H9 (cell line): ENCODE measurements at regions not wholly inside any gene's neighbourhood (a gene's known extent, or its start where the extent isn't known, plus 50 kb on each side); places are given as distances from the start of the nearest gene placed in this dataset.

ENCODE experiments used
- DNase-seq: peaks from one replicate; pipeline ENCODE4 v3.0.0-alpha.2; 2017
- H2AFZ ChIP-seq: one replicate; pipeline ENCODE4 v1.6.1; 2013; ENCODE audit warnings: mild to moderate bottlenecking, low read length, control low read depth, moderate library complexity
- H2AK5ac ChIP-seq: 2 replicates; pipeline ENCODE4 v1.6.1; 2013; ENCODE audit warnings: low read length, control low read depth, mixed read lengths; ENCODE audit not compliant: insufficient read length
- H2BK120ac ChIP-seq: one replicate; pipeline ENCODE4 v1.6.1; 2013; ENCODE audit warnings: low read depth, mild to moderate bottlenecking, low read length, control low read depth, inconsistent platforms; ENCODE audit not compliant: poor library complexity, severe bottlenecking
- H2BK12ac ChIP-seq: 2 replicates; pipeline ENCODE4 v1.6.1; 2013; ENCODE audit warnings: low read length, control low read depth, mixed read lengths, low read depth; ENCODE audit not compliant: insufficient read length
- H2BK15ac ChIP-seq: 2 replicates; pipeline ENCODE4 v1.6.1; 2013; ENCODE audit warnings: low read depth, low read length, control low read depth
- H2BK20ac ChIP-seq: one replicate; pipeline ENCODE4 v1.6.1; 2013; ENCODE audit warnings: low read depth, mild to moderate bottlenecking, low read length, control low read depth, inconsistent platforms; ENCODE audit not compliant: poor library complexity, severe bottlenecking
- H2BK5ac ChIP-seq: 2 replicates; pipeline ENCODE4 v1.6.1; 2013; ENCODE audit warnings: low read length, control low read depth, mixed read lengths; ENCODE audit not compliant: insufficient read length
- H3K14ac ChIP-seq: 2 replicates; pipeline ENCODE4 v1.6.1; 2013; ENCODE audit warnings: low read length, control low read depth; ENCODE audit not compliant: insufficient read depth
- H3K18ac ChIP-seq: 2 replicates; pipeline ENCODE4 v1.6.1; 2013; ENCODE audit warnings: low read depth, mild to moderate bottlenecking, mixed read lengths, low read length, control low read depth; ENCODE audit not compliant: insufficient read length
- H3K23ac ChIP-seq: 2 replicates; pipeline ENCODE4 v1.6.1; 2013; ENCODE audit warnings: low read length, control low read depth, mixed read lengths, low read depth; ENCODE audit not compliant: insufficient read length
- H3K23me2 ChIP-seq: 2 replicates; pipeline ENCODE4 v1.6.1; 2013; ENCODE audit warnings: low read depth, mild to moderate bottlenecking, mixed read lengths, low read length, control low read depth; ENCODE audit not compliant: insufficient read length, poor library complexity, severe bottlenecking
- H3K27ac ChIP-seq: 2 replicates; pipeline ENCODE4 v1.5.1; 2013; ENCODE audit warnings: low read length, control low read depth, mixed read lengths, low read depth; ENCODE audit not compliant: insufficient read length
- H3K27me3 ChIP-seq: 2 replicates; pipeline ENCODE4 v1.6.1; 2013; ENCODE audit warnings: low read length, control low read depth, inconsistent platforms; ENCODE audit not compliant: insufficient read depth
- H3K4ac ChIP-seq: 2 replicates; pipeline ENCODE4 v1.6.1; 2013; ENCODE audit warnings: low read depth, mild to moderate bottlenecking, control low read depth, inconsistent platforms, low read length, moderate library complexity
- H3K4me1 ChIP-seq: 2 replicates; pipeline ENCODE4 v1.6.1; 2013; ENCODE audit warnings: low read length, control low read depth, inconsistent platforms; ENCODE audit not compliant: insufficient read depth
- H3K4me2 ChIP-seq: 2 replicates; pipeline ENCODE4 v1.6.1; 2013; ENCODE audit warnings: low read length, control low read depth, mixed read lengths; ENCODE audit not compliant: insufficient read length, insufficient read depth
- H3K56ac ChIP-seq: 2 replicates; pipeline ENCODE4 v1.6.1; 2013; ENCODE audit warnings: low read depth, mild to moderate bottlenecking, mixed read lengths, low read length, control low read depth; ENCODE audit not compliant: insufficient read length
- H3K79me1 ChIP-seq: 2 replicates; pipeline ENCODE4 v1.6.1; 2013; ENCODE audit warnings: low read depth, mild to moderate bottlenecking, moderate library complexity, low read length, control low read depth, inconsistent platforms; ENCODE audit not compliant: insufficient read depth, poor library complexity, severe bottlenecking
- H3K79me2 ChIP-seq: 2 replicates; pipeline ENCODE4 v1.6.1; 2013; ENCODE audit warnings: low read length, control low read depth, inconsistent platforms; ENCODE audit not compliant: insufficient read depth
- H3K9ac ChIP-seq: 2 replicates; pipeline ENCODE4 v1.6.1; 2013; ENCODE audit warnings: low read length, control low read depth, mixed read lengths; ENCODE audit not compliant: insufficient read length; ENCODE audit errors: extremely low read depth
- H3K9me3 ChIP-seq: one replicate; pipeline ENCODE4 v1.6.1; 2013; ENCODE audit warnings: low read depth, low read length, inconsistent platforms; ENCODE audit not compliant: control insufficient read depth
- H3T11ph ChIP-seq: one replicate; pipeline ENCODE4 v1.6.1; 2013; ENCODE audit warnings: mild to moderate bottlenecking, low read length, control low read depth, inconsistent platforms
- H4K20me1 ChIP-seq: one replicate; pipeline ENCODE4 v1.6.1; 2013; ENCODE audit not compliant: control insufficient read depth, insufficient read length, insufficient read depth
- H4K5ac ChIP-seq: 2 replicates; pipeline ENCODE4 v1.6.1; 2013; ENCODE audit warnings: low read depth, mild to moderate bottlenecking, mixed read lengths, low read length, control low read depth; ENCODE audit not compliant: insufficient read length
- H4K8ac ChIP-seq: replicated peaks from 2 replicates; pipeline ENCODE4 v1.6.1; 2013; ENCODE audit warnings: low read length, control low read depth, mixed read lengths, low read depth; ENCODE audit not compliant: insufficient read length
- H4K91ac ChIP-seq: 2 replicates; pipeline ENCODE4 v1.6.1; 2013; ENCODE audit warnings: low read depth, mild to moderate bottlenecking, moderate library complexity, mixed read lengths, low read length, control low read depth; ENCODE audit not compliant: insufficient read length
- H3K27ac Mint-ChIP-seq, 3 experiments: 2 replicates in 2 of 3; 3 replicates in 1 of 3; pipeline ENCODE4 v1.8.0; 2020 to 2021; ENCODE audit warnings: mixed read lengths in 3 of 3, mild to moderate bottlenecking in 1 of 3, moderate library complexity in 1 of 3
- H3K27me3 Mint-ChIP-seq: 2 replicates; pipeline ENCODE4 v1.8.0; 2021; ENCODE audit warnings: low read depth, mild to moderate bottlenecking, moderate library complexity, mixed read lengths
- H3K36me3 Mint-ChIP-seq, 3 experiments: 2 replicates in 2 of 3; 3 replicates in 1 of 3; pipeline ENCODE4 v1.8.0; 2020 to 2021; ENCODE audit warnings: low read depth in 3 of 3, mixed read lengths in 3 of 3; ENCODE audit not compliant: insufficient read depth in 1 of 3
- H3K4me1 Mint-ChIP-seq, 2 experiments: 2 replicates each; pipeline ENCODE4 v1.8.0; 2020; ENCODE audit warnings: mixed read lengths in 2 of 2
- H3K4me3 Mint-ChIP-seq, 2 experiments: 2 replicates in 1 of 2; 3 replicates in 1 of 2; pipeline ENCODE4 v1.8.0; 2020 to 2021; ENCODE audit warnings: mild to moderate bottlenecking in 2 of 2, mixed read lengths in 2 of 2, moderate library complexity in 1 of 2
- H3K9me3 Mint-ChIP-seq, 2 experiments: 2 replicates in 1 of 2; 3 replicates in 1 of 2; pipeline ENCODE4 v1.8.0; 2020; ENCODE audit warnings: mild to moderate bottlenecking in 2 of 2, mixed read lengths in 2 of 2, moderate library complexity in 1 of 2
- CTCF ChIP-seq: fragments of 200-600 bp; sonication (generic); conservative IDR thresholded peaks from 3 replicates; pipeline ENCODE4 v1.8.0; 2021; ENCODE audit warnings: antibody characterized with exemption, mild to moderate bottlenecking

GRCh38 chr4:134297765-134298164 lies 96.2 kb upstream of the PABPC4L start:
- Histone ChIP-seq H2BK20ac (no peak overlapping the region), H3K27ac (no peak overlapping the region), H3K23ac (no peak overlapping the region), H2AFZ (no peak overlapping the region), H3K14ac (no peak overlapping the region), H2BK120ac (no peak overlapping the region), H4K91ac (no peak overlapping the region), H3K79me1 (no peaks in the 10 kb centered on the region), H3K18ac (no peak overlapping the region), H3T11ph (no peak overlapping the region), H3K56ac (no peak overlapping the region), H3K4me1 (no peaks in the 10 kb centered on the region), H2BK5ac (no peak overlapping the region), H2BK15ac (no peak overlapping the region), H4K5ac (no peak overlapping the region), H4K8ac (no peak overlapping the region), H2AK5ac (no peak overlapping the region), H4K20me1 (no peaks in the 10 kb centered on the region), H3K4ac (no peak overlapping the region), H3K4me2 (no peak overlapping the region), H2BK12ac (no peak overlapping the region), H3K27me3 (no peaks in the 10 kb centered on the region), H3K9ac (no peak overlapping the region), H3K23me2 (no peaks in the 10 kb centered on the region), H3K79me2 (no peaks in the 10 kb centered on the region), H3K9me3 (no peaks in the 10 kb centered on the region)
- TF ChIP-seq CTCF, result no peak
- H3K4me1 Mint-ChIP-seq, result peaks cover 3 to 4% of the 10 kb centered on the region in 2 experiments; a peak in 1 of 4 replicates
- H3K36me3 Mint-ChIP-seq, result peaks cover 0 to 5% (median 0%) of the 10 kb centered on the region in 3 experiments; a peak in 3 of 7 replicates
- no peak overlapping the region for H3K27ac Mint-ChIP-seq
- no peak for DNase-seq
- peaks cover 9 to 14% of the 10 kb centered on the region in 2 experiments; a peak in 2 of 5 replicates for H3K9me3 Mint-ChIP-seq
- H3K27me3 Mint-ChIP-seq, result no peaks in the 10 kb centered on the region
- no peak overlapping the region for H3K4me3 Mint-ChIP-seq
